Gastroesophageal sphincter (tissue), 4 donors: ENCODE measurements at regions not wholly inside any gene's neighbourhood (a gene's known extent, or its start where the extent isn't known, plus 50 kb on each side); places are given as distances from the start of the nearest gene placed in this dataset.

ENCODE experiments used
- ATAC-seq: fragments of 150-250 bp; one replicate; pipeline ENCODE4 v1.9.1; 2016; ENCODE audit warnings: mild to moderate bottlenecking, moderate library complexity
- H3K27ac ChIP-seq, 4 donors: fragments of 200-600 bp; sonication (generic) in 3 of 4; 1 replicate in 3 of 4; 2 replicates in 1 of 4; pipeline ENCODE4 v1.5.1; 2016 to 2019
- H3K27me3 ChIP-seq: fragments of 200-600 bp; sonication (generic); one replicate; pipeline ENCODE4 v1.5.1; 2019
- H3K36me3 ChIP-seq, 2 donors: fragments of 200-600 bp; sonication (generic); one replicate each; pipeline ENCODE4 v1.5.1; 2019; ENCODE audit warnings: control low read depth in 1 of 2
- H3K4me1 ChIP-seq, 3 donors: fragments of 200-600 bp; sonication (generic); 1 replicate in 2 of 3; 2 replicates in 1 of 3; pipeline ENCODE4 v1.5.1; 2016 to 2019; ENCODE audit warnings: control low read depth in 2 of 3
- H3K4me3 ChIP-seq, 2 donors: fragments of 200-600 bp; sonication (generic); one replicate each; pipeline ENCODE4 v1.5.1; 2019; ENCODE audit warnings: mild to moderate bottlenecking in 1 of 2, moderate library complexity in 1 of 2
- H3K9me3 ChIP-seq, 3 donors: fragments of 200-600 bp; sonication (generic); one replicate each; pipeline ENCODE4 v1.5.1; 2017 to 2019; ENCODE audit warnings: control low read depth in 2 of 3
- EP300 ChIP-seq: sonication (generic); formaldehyde crosslinking; IDR thresholded peaks from one replicate; pipeline ENCODE4 v1.6.1; 2017; ENCODE audit warnings: antibody characterized with exemption, mild to moderate bottlenecking
- POLR2A ChIP-seq, 2 donors: fragments of 450-650 bp; IDR thresholded peaks; one replicate each; pipeline ENCODE4 v1.6.1; 2017; ENCODE audit warnings: antibody characterized with exemption in 2 of 2, mild to moderate bottlenecking in 2 of 2, moderate library complexity in 1 of 2
- POLR2AphosphoS5 ChIP-seq: sonication (generic); formaldehyde crosslinking; IDR thresholded peaks from one replicate; pipeline ENCODE4 v1.6.1; 2017; ENCODE audit warnings: antibody characterized with exemption
- WGBS, 2 donors: methylation state at CpG; one replicate each; pipeline ENCODE4 v1.1.5; 2018; ENCODE audit warnings: low coverage in 1 of 2; 5-methylcytosine and 5-hydroxymethylcytosine counted together
- TF ChIP-seq, protein P1 (sequence below), 4 experiments: fragments of 200-600 bp in 2 of 4; fragments of 450-650 bp in 2 of 4; sonication (generic) in 1 of 4; IDR thresholded peaks; one replicate each; pipeline ENCODE4 v1.5.1; 2017 to 2019; ENCODE audit warnings: antibody characterized with exemption in 4 of 4, mild to moderate bottlenecking in 2 of 4, moderate library complexity in 2 of 4

DNA sequence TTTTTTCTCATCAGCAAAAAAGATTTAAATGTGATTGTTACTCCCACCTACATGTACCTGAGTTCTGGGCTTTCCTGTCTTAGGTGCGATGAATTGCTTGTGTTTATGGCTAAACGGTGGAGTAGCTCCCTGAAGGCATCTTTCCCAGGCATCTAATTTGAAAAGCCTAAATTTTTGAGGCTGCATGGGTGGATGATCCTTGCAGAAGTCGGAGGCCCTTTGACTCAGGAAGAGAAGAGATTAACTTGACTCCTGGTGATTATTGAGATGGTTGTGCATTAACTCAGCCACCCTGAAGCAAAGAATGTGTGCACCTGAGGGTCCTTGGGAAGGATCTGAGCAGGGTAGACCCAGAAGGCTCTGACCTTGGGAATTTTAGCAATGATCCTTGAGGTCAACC lies 155.6 kb upstream of the SEMA3C start:
- H3K9me3 ChIP-seq: peaks cover 0 to 11% (median 0%) of the 10 kb centered on the region in 3 donors
- no peak for TF ChIP-seq POLR2AphosphoS5
- TF ChIP-seq, protein P1, sequence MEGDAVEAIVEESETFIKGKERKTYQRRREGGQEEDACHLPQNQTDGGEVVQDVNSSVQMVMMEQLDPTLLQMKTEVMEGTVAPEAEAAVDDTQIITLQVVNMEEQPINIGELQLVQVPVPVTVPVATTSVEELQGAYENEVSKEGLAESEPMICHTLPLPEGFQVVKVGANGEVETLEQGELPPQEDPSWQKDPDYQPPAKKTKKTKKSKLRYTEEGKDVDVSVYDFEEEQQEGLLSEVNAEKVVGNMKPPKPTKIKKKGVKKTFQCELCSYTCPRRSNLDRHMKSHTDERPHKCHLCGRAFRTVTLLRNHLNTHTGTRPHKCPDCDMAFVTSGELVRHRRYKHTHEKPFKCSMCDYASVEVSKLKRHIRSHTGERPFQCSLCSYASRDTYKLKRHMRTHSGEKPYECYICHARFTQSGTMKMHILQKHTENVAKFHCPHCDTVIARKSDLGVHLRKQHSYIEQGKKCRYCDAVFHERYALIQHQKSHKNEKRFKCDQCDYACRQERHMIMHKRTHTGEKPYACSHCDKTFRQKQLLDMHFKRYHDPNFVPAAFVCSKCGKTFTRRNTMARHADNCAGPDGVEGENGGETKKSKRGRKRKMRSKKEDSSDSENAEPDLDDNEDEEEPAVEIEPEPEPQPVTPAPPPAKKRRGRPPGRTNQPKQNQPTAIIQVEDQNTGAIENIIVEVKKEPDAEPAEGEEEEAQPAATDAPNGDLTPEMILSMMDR (IDR thresholded peaks at IDR 0.05): no peak
- TF ChIP-seq POLR2A (IDR thresholded peaks at IDR 0.05): no peak
- TF ChIP-seq EP300: no peak
- no peak overlapping the region for H3K4me3 ChIP-seq
- H3K4me1 ChIP-seq: no peaks in the 10 kb centered on the region
- H3K36me3 ChIP-seq: no peaks in the 10 kb centered on the region
- H3K27me3 ChIP-seq: no peaks in the 10 kb centered on the region
- WGBS, 2 donors: 85 to 93% methylated on average over 2 to 3 of the region's 3 CpGs
- ATAC-seq: no peak
- H3K27ac ChIP-seq: no peak overlapping the region

DNA sequence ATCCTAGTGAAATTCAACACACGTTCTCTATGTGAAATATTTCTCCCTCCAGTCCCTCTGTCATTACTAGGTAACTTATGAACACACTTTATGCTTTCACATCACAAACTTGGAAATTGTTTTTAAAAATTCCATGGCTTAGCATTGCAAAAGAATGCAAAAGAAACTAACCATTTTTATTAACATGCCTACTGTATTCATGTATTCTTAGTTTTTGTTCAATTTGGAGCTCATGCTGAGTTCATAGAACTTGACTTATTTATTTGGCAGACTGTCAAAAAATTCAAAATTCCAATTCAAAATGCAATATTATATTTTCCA lies 155.0 kb upstream of the SEMA3C start:
- no peak for TF ChIP-seq EP300
- TF ChIP-seq, protein P1 (IDR thresholded peaks at IDR 0.05): no peak
- TF ChIP-seq POLR2AphosphoS5: no peak
- TF ChIP-seq POLR2A (IDR thresholded peaks at IDR 0.05): no peak
- 50 to 67% methylated on average over 1 of the region's 1 CpG for WGBS, 2 donors

DNA sequence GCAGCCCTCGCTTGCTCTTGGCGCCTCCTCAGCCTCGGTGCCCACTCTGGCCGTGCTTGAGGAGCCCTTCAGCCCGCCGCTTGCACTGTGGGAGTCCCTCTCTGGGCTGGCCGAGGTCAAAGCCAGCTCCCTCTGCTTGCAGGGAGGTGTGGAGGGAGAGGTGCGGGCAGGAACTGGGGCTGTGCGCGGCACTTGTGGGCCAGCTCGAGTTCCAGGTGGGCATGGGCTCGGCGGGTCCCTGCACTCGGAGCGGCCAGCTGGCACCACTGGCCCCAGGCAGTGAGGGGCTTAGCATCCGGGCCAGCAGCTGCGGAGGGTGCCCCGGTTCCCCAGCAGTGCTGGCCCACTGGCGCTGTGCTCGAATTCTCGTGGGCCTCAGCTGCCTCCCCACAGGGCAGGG lies 152.1 kb upstream of the SEMA3C start:
- 73% methylated on average over 3 of the region's 21 CpGs; no CpG with 5 or more reads in 1 of the 2 donors for WGBS, 2 donors
- ATAC-seq: peak; percentile 5
- Histone ChIP-seq H3K27ac (no peak overlapping the region), H3K4me3 (no peak overlapping the region), H3K27me3 (no peaks in the 10 kb centered on the region), H3K36me3 (no peaks in the 10 kb centered on the region), H3K9me3 (no peaks in the 10 kb centered on the region), H3K4me1 (no peaks in the 10 kb centered on the region)
- no peak for TF ChIP-seq POLR2A (IDR thresholded peaks at IDR 0.05)

More for the DNA sequence above, 155.0 kb upstream of the SEMA3C start:
- Histone ChIP-seq H3K4me3 (no peak overlapping the region), H3K27ac (no peak overlapping the region), H3K4me1 (no peaks in the 10 kb centered on the region), H3K36me3 (no peaks in the 10 kb centered on the region), H3K9me3 (peaks cover 0 to 11% (median 0%) of the 10 kb centered on the region in 3 donors), H3K27me3 (no peaks in the 10 kb centered on the region)
- ATAC-seq: no peak

DNA sequence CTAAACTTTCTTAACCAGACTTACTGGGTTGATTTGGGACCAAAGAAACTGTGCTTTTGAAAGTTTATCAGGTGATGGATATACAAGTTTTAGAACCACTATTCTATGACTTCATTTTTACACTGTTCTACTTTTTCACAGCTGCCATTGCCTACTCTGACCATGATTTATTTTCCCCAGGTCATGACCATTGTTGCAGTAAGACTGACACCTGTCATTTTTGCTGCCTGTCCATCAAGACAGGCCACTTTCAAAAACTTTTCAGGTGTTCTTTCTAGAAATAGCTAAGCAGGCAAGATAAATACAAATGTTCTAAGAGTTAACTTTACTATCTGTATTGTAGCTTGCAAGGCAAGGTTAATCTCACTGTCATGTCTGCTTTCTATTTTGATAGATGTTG lies 147.9 kb upstream of the SEMA3C start:
- no peak overlapping the region for H3K4me3 ChIP-seq
- H3K9me3 ChIP-seq: no peaks in the 10 kb centered on the region
- no peaks in the 10 kb centered on the region for H3K36me3 ChIP-seq
- H3K27me3 ChIP-seq: no peaks in the 10 kb centered on the region
- H3K27ac ChIP-seq: no peak overlapping the region
- peaks cover 0 to 12% (median 0%) of the 10 kb centered on the region in 3 donors for H3K4me1 ChIP-seq
- no peak for ATAC-seq
- TF ChIP-seq POLR2A (IDR thresholded peaks at IDR 0.05) (no peak), POLR2AphosphoS5 (no peak), EP300 (no peak)
- TF ChIP-seq, protein P1 (IDR thresholded peaks at IDR 0.05): no peak

DNA sequence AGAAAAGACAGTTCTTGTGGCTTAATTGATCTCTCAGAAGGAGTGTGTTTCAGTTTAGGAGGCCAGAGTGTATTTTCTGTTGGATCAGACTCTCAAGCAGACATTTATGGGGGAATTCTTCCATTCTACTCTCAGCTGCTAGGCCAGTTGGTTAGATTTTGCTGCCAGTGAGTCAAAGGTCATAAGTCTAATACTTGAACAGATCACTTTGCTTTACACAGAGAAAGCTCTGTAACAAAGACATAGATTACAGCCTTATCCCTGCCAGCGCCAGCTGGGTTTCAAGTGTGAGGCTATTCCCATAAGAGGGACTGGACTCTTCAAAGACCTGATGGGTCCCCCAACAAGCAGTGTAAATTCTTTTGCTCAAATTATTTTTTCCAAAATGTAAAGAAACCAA lies 145.6 kb upstream of the SEMA3C start:
- no peaks in the 10 kb centered on the region for H3K9me3 ChIP-seq
- no peaks in the 10 kb centered on the region for H3K36me3 ChIP-seq
- H3K27me3 ChIP-seq: no peaks in the 10 kb centered on the region
- TF ChIP-seq EP300 (no peak), POLR2AphosphoS5 (no peak), POLR2A (IDR thresholded peaks at IDR 0.05) (no peak)
- TF ChIP-seq, protein P1 (IDR thresholded peaks at IDR 0.05): no peak
- no peak overlapping the region for H3K4me3 ChIP-seq
- ATAC-seq: no peak
- H3K4me1 ChIP-seq: peaks cover 0 to 12% (median 0%) of the 10 kb centered on the region in 3 donors
- WGBS, 2 donors: 67% methylated on average over 1 of the region's 1 CpG; no CpG with 5 or more reads in 1 of the 2 donors
- H3K27ac ChIP-seq: peak overlapping the region in 1 of 4 donors; percentile 10
